Osteocyte (in vitro differentiated cells): ENCODE measurements at regions not wholly inside any gene's neighbourhood (a gene's known extent, or its start where the extent isn't known, plus 50 kb on each side); places are given as distances from the start of the nearest gene placed in this dataset.

ENCODE experiments used
- DNase-seq: peaks from one replicate; pipeline ENCODE4 v3.0.0; 2021; ENCODE audit warnings: mixed read lengths; ENCODE audit not compliant: unreplicated experiment; ENCODE audit errors: extremely low spot score
- H3K27ac Mint-ChIP-seq: one replicate; pipeline ENCODE4 v1.8.0; 2021; ENCODE audit warnings: mild to moderate bottlenecking, mixed read lengths; ENCODE audit not compliant: unreplicated experiment
- H3K27me3 Mint-ChIP-seq: one replicate; pipeline ENCODE4 v1.8.0; 2021; ENCODE audit warnings: mixed read lengths; ENCODE audit not compliant: unreplicated experiment
- H3K36me3 Mint-ChIP-seq: one replicate; pipeline ENCODE4 v1.8.0; 2021; ENCODE audit warnings: mixed read lengths; ENCODE audit not compliant: unreplicated experiment
- H3K4me1 Mint-ChIP-seq: one replicate; pipeline ENCODE4 v1.8.0; 2021; ENCODE audit warnings: mixed read lengths; ENCODE audit not compliant: unreplicated experiment
- H3K4me3 Mint-ChIP-seq: one replicate; pipeline ENCODE4 v1.8.0; 2021; ENCODE audit warnings: mild to moderate bottlenecking, moderate library complexity, mixed read lengths; ENCODE audit not compliant: unreplicated experiment
- H3K9me3 Mint-ChIP-seq: one replicate; pipeline ENCODE4 v1.8.0; 2021; ENCODE audit warnings: mixed read lengths; ENCODE audit not compliant: unreplicated experiment
- CTCF ChIP-seq: fragments of 200-600 bp; sonication (generic); IDR thresholded peaks from 2 replicates; pipeline ENCODE4 v1.5.0; 2021; ENCODE audit warnings: antibody characterized with exemption, mild to moderate bottlenecking, moderate library complexity

DNA sequence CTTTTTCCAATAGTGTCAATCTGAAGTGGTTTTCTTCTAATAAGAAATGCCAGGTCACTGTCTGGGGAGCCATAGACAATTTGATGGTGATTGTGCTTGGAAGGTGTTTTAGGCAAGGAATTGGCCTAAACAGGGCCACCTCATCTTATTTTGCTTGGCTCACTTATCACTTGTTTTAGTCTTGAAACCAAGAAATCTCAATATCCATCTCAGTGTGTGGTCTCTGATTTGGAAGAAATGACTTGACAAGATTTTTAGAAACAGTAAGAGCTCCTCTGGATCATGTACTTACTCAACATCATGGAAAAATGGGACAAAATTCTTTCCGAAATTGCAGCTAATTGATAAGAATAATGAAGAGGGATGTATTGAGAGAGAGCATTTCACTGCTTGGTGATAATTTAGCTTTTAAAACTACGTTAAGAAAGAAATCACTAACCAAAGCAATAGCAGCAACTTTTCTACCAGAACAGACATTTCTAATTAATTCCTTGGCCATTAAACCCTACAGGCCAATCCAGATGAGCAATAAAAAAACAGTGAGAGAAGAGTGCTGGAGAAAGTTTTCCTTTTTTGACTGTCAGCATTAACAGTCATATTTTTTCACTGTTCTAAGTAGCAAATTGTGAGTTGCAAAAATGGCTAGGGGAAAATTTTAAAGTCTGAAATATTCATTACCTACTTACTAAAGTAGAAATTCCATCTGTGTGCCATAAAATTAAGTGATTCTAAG is 157.3 kb downstream of the AEBP2 start:
- no peak for TF ChIP-seq CTCF
- H3K36me3 Mint-ChIP-seq, result no peaks in the 10 kb centered on the region
- no peaks in the 10 kb centered on the region for H3K27me3 Mint-ChIP-seq
- DNase-seq, result no peak
- peaks cover 6% of the 10 kb centered on the region for H3K4me1 Mint-ChIP-seq
- H3K4me3 Mint-ChIP-seq, result no peak overlapping the region
- no peak overlapping the region for H3K27ac Mint-ChIP-seq
- H3K9me3 Mint-ChIP-seq, result no peaks in the 10 kb centered on the region

DNA sequence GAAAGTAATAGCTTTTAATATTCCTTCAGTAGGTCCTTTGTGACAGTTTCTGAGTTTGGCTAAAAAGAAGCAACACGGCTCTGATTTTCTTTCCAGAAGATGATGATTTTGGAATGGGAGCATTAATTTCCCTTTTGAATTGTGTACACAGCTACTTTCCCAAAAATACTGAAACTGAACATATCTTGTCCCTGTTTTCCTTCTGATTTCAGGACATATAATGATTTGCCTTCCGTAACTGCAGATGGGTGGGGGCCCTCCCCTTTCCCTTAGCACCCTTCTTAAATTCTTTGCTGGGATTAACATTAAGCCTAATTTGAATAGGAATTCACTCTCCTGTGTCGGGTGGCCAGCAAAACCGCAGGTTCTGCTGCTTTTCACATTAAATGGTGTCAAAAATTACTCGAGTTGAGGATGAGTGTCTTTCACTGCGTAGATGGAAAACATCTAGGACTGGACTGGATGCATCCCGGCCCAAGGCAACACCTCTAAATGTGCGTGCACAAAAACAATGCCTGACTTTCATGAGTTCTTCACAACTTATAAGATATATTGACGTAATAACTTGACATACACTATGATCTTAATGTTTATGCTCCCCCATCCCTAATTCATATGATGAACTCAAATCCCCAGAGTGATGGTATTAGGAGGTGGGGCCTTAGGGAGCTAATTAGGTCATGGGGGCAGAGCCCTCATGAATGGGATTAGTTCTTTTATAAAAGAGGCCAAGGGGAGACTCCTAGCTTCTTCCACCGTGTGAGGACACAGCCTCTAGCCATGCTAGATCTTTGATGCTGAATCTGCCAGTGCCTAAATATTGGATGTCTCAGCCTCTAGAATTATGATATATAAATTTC is 158.1 kb downstream of the AEBP2 start:
- no peaks in the 10 kb centered on the region for H3K27me3 Mint-ChIP-seq
- H3K9me3 Mint-ChIP-seq, result no peaks in the 10 kb centered on the region
- peaks cover 6% of the 10 kb centered on the region for H3K4me1 Mint-ChIP-seq
- no peak overlapping the region for H3K27ac Mint-ChIP-seq
- no peaks in the 10 kb centered on the region for H3K36me3 Mint-ChIP-seq
- no peak overlapping the region for H3K4me3 Mint-ChIP-seq
- no peak for TF ChIP-seq CTCF
- DNase-seq, result no peak

DNA sequence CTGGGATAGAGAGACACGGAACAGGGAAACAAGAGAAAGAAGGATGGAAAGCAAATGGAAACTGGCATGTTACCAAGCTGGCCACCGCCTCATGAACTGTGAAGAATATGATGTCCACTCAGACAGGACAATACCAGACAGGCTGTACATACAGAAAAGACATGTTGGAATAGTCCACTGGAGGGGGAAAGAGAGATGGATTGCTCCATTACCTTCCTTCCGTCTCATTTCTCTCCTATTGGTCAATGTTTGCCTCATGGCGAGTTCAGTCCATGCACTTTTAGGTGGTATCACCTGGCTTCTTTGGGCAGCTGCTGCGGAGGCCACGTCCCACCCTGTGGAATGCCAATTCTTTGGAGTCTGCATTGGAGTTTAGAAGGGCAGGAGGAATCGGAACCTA is 166.4 kb downstream of the AEBP2 start:
- no peak for TF ChIP-seq CTCF
- Mint-ChIP-seq H3K9me3 (peaks cover 2% of the 10 kb centered on the region), H3K27me3 (no peaks in the 10 kb centered on the region), H3K36me3 (peaks cover 2% of the 10 kb centered on the region), H3K27ac (no peak overlapping the region), H3K4me1 (no peaks in the 10 kb centered on the region), H3K4me3 (no peak overlapping the region)
- DNase-seq, result no peak

DNA sequence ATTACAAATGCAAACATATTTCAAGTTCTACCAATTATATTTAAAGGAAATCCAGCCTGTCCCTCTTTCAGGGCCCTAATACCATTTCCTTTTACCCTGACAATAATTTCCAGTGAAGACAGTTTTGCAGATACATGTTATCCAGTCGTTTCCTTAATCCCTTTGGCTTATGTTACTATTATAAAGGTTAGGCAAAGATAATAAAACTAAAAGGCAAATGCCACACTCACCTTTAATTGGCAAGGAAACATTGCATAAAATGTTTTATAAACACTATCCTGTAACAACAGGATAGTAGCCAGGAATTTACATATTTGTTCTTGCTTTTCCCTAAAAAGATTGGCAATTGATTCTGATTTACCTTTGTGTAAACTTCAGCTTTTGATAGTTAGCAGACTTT is 168.7 kb downstream of the AEBP2 start:
- Mint-ChIP-seq H3K4me3 (no peak overlapping the region), H3K4me1 (no peaks in the 10 kb centered on the region), H3K27me3 (no peaks in the 10 kb centered on the region), H3K27ac (no peak overlapping the region), H3K9me3 (peaks cover 12% of the 10 kb centered on the region), H3K36me3 (peaks cover 10% of the 10 kb centered on the region)
- DNase-seq, result no peak
- TF ChIP-seq CTCF, result no peak

- no peak for TF ChIP-seq CTCF
- H3K9me3 Mint-ChIP-seq, result peaks cover 12% of the 10 kb centered on the region
- H3K4me1 Mint-ChIP-seq, result peaks cover 2% of the 10 kb centered on the region
- no peaks in the 10 kb centered on the region for H3K27me3 Mint-ChIP-seq
- no peak overlapping the region for H3K27ac Mint-ChIP-seq
- H3K4me3 Mint-ChIP-seq, result no peak overlapping the region
- H3K36me3 Mint-ChIP-seq, result peaks cover 8% of the 10 kb centered on the region
- no peak for DNase-seq
Measured at GRCh38 chr12:19613051-19613535, 173.8 kb downstream of the AEBP2 start.
